ENCODE measurements at regions not wholly inside any gene's neighbourhood (a gene's known extent, or its start where the extent isn't known, plus 50 kb on each side); places are given as distances from the start of the nearest gene placed in this dataset.

DNA sequence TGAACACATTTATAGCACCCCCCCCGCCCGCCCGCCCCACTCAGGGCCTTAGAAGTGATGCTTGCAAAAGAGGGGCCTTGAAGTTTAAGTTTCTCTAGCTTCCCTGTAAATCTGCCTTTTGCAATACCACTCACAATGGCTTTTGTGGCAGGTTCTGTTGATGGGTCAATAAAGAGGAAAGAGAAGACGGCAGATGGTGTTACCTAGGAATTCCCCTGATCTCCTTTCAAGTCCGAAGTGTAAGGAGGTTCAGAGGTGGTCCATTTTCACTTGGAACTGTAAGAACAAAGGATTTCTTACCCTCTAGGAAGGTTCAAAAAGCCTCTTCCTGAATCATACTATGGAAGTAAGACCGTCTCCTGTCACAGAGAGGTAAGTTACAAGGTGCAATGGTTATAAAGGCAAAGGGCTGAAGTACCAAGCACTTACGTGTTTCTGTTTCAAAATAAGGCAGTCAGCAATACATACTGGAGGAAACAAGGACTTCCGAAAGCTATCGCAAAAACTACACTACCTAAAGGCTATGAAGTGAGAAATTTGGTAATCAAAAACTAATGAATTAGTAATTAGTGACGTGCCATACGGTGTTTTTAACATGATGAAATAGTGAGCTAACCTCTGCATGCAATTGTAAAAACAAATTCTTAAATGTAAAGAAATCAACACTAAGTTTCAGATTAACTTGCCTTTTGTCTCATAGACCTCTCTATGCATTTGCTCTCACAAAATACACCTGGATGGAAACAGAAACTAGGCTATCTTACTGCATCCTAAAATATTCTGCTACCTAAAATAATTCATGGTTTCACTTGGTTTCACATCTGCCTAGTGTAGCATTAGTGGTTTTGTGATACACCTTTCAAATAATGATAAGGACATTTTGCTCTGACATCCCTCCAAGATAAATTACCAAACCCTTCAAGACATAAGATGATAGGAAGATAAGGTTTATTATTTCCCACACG lies 589.4 kb upstream of the FAM174A start:
- H3K36me3 ChIP-seq (ENCODE audit: control insufficient read depth, insufficient read depth, low read length): no peaks in the 10 kb centered on the region
- H3K4me3 ChIP-seq (ENCODE audit: low read length): no peak overlapping the region
- no peak for DNase-seq
- Mint-ChIP-seq H3K9me3 (no peaks in the 10 kb centered on the region), H3K27ac (no peak overlapping the region), H3K36me3 (ENCODE audit: low read depth) (no peaks in the 10 kb centered on the region), H3K27me3 (ENCODE audit: insufficient read depth) (no peaks in the 10 kb centered on the region), H3K4me1 (no peaks in the 10 kb centered on the region), H3K4me3 (no peak overlapping the region)
- TF ChIP-seq CTCF (conservative IDR thresholded peaks at IDR 0.05): no peak
- H3K4me1 ChIP-seq (ENCODE audit: control insufficient read depth, insufficient read depth, low read length): no peaks in the 10 kb centered on the region
- no peak overlapping the region for H3K9ac ChIP-seq (ENCODE audit: extremely low read depth, low read length, poor library complexity, severe bottlenecking)
- H3K9me3 ChIP-seq (ENCODE audit: control insufficient read depth, low read length): no peaks in the 10 kb centered on the region
- H3K27ac ChIP-seq (ENCODE audit: low read depth, low read length): no peak overlapping the region
- WGBS, 2 experiments (ENCODE audit: insufficient coverage in 1 of 2, insufficient read length in 1 of 2): 71 to 83% methylated on average over 6 to 11 of the region's 12 CpGs
- H3K27me3 ChIP-seq (ENCODE audit: control insufficient read depth, insufficient read depth, low read length, poor library complexity, severe bottlenecking): no peaks in the 10 kb centered on the region

DNA sequence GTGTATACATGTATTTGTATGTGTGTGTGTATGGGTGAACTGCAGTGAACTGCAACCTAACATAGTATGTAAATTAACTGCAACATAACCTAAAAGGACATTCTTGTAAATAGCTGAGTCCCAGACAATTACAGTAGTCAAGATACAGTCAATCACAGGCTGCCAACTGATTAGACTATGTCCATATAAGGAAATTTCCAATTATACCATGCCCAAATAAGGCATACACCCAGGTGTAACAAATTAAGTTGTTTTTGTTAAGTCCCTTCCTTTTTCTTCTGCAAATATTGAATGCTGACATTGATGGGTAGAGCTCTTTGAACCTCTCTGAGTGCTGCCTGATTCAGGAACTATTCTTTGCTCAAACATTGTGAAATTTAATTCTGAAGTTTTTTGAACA lies 594.6 kb upstream of the FAM174A start:
- Histone ChIP-seq H3K27me3 (ENCODE audit: control insufficient read depth, insufficient read depth, low read length, poor library complexity, severe bottlenecking) (no peaks in the 10 kb centered on the region), H3K4me1 (ENCODE audit: control insufficient read depth, insufficient read depth, low read length) (no peaks in the 10 kb centered on the region), H3K4me3 (ENCODE audit: low read length) (no peak overlapping the region), H3K36me3 (ENCODE audit: control insufficient read depth, insufficient read depth, low read length) (no peaks in the 10 kb centered on the region), H3K9me3 (ENCODE audit: control insufficient read depth, low read length) (no peaks in the 10 kb centered on the region), H3K27ac (ENCODE audit: low read depth, low read length) (no peak overlapping the region), H3K9ac (ENCODE audit: extremely low read depth, low read length, poor library complexity, severe bottlenecking) (no peak overlapping the region)
- no peaks in the 10 kb centered on the region for H3K27me3 Mint-ChIP-seq (ENCODE audit: insufficient read depth)
- H3K4me1 Mint-ChIP-seq: no peaks in the 10 kb centered on the region
- DNase-seq: no peak
- no peak overlapping the region for H3K27ac Mint-ChIP-seq
- no peaks in the 10 kb centered on the region for H3K36me3 Mint-ChIP-seq (ENCODE audit: low read depth)
- TF ChIP-seq CTCF (conservative IDR thresholded peaks at IDR 0.05): no peak
- no peak overlapping the region for H3K4me3 Mint-ChIP-seq
- no peaks in the 10 kb centered on the region for H3K9me3 Mint-ChIP-seq

- DNase-seq: no peak
- no peak overlapping the region for H3K4me3 Mint-ChIP-seq
- no peaks in the 10 kb centered on the region for H3K27me3 Mint-ChIP-seq (ENCODE audit: insufficient read depth)
- H3K36me3 Mint-ChIP-seq (ENCODE audit: low read depth): no peaks in the 10 kb centered on the region
- H3K27ac Mint-ChIP-seq: no peak overlapping the region
- H3K4me1 Mint-ChIP-seq: no peaks in the 10 kb centered on the region
- H3K4me1 ChIP-seq (ENCODE audit: control insufficient read depth, insufficient read depth, low read length): no peaks in the 10 kb centered on the region
- no peaks in the 10 kb centered on the region for H3K9me3 Mint-ChIP-seq
- WGBS, 2 experiments (ENCODE audit: insufficient coverage in 1 of 2, insufficient read length in 1 of 2): no CpG with 5 or more reads among the region's 1 CpG
- TF ChIP-seq CTCF (conservative IDR thresholded peaks at IDR 0.05): no peak
- no peaks in the 10 kb centered on the region for H3K27me3 ChIP-seq (ENCODE audit: control insufficient read depth, insufficient read depth, low read length, poor library complexity, severe bottlenecking)
- H3K27ac ChIP-seq (ENCODE audit: low read depth, low read length): no peak overlapping the region
- H3K9me3 ChIP-seq (ENCODE audit: control insufficient read depth, low read length): no peaks in the 10 kb centered on the region
- no peaks in the 10 kb centered on the region for H3K36me3 ChIP-seq (ENCODE audit: control insufficient read depth, insufficient read depth, low read length)
- H3K9ac ChIP-seq (ENCODE audit: extremely low read depth, low read length, poor library complexity, severe bottlenecking): no peak overlapping the region
- H3K4me3 ChIP-seq (ENCODE audit: low read length): no peak overlapping the region
Measured at GRCh38 chr5:99936911-99937310, 598.3 kb upstream of the FAM174A start.

All from endodermal cell (in vitro differentiated cells).